Left cardiac atrium (tissue), 4 donors: ENCODE measurements at regions not wholly inside any gene's neighbourhood (a gene's known extent, or its start where the extent isn't known, plus 50 kb on each side); places are given as distances from the start of the nearest gene placed in this dataset.
"Not testable (repeated sequence)": the region's sequence is repeated elsewhere in the genome, so short reads cannot be mapped to it uniquely, and the experiment has no call there.

Experiments
- ATAC-seq, 2 donors: fragments of 200-7000 bp; cut with Tn5 transposase; one replicate each; pipeline ENCODE4 v1.9.1; 2020; ENCODE audit warnings: mild to moderate bottlenecking in 2 of 2, moderate library complexity in 2 of 2
- DNase-seq: peaks from one replicate; pipeline ENCODE4 v3.0.0-alpha.2; 2020
- intact Hi-C, 2 donors: fragments of 100-400 bp; cut with DNase I; formaldehyde crosslinking; loops; one replicate each; pipeline versions ENCODE4 v1.14.1 to v1.15.1; 2022 to 2023
- donor health status: DM: no; HTN: yes; CAD: no.
- donor health status: DM: no; HTN: yes; CAD: no; lungs with severe emphysema.
- donor health status: DM: yes; HTN: yes; CAD: no.
- donor health status: Dilated cardiomyopathy.

DNA sequence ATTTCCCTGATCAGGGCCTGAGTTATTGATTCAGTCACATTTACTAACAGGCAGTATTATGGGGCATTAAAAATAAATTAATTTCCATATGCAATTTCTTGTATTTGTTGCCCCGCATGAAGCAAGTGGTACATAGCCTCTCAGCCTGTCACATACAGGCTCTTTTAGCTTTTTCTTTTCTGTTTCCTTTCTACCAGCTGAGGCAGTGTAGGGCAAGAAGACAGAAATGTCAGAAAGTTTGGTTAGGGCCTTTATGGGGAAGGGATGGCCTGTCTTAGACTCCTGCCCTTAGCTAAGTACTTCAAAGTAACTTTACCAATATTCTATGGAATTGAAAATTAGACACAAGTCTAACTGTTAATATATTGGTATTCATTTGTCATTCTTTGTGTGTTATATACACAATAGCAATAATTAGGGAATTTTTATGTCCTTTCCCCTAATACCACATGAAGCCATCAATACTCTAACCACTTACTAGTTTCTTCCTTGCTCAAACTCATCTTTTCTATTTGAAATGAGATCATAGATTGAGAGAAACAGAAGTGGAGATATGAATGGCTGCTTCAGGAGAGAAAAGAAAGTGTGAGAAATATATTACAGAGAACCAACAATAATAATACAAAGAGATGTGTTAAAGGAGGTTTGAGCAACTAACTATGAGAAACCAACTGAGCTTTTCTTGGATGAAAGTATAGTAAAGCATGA is 669.6 kb downstream of the PCDH17 start:
- intact Hi-C loops: no loop called here

DNA sequence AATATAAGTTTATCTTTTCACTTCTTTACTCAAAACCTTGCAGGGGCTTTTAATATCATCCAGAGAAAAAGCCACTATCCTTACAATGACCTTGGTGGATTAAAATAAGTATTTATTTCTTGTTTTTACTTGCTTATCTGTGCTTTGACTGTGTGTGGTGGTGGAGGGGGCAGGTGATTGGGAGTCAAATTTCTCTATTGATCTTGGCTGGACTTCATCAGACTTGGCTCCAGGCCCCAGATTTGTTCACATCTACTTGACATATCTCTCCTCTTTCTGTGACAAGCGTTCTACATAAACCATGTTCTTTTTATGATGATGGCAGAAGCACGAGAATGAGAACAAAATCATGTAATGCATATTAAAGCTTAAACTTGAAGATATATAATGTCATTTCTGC is 670.8 kb downstream of the PCDH17 start:
- DNase-seq: no peak
- no peak for ATAC-seq
- intact Hi-C loops: no loop called here

More for the DNA sequence above, 669.6 kb downstream of the PCDH17 start:
- no peak for DNase-seq
- no peak for ATAC-seq

DNA sequence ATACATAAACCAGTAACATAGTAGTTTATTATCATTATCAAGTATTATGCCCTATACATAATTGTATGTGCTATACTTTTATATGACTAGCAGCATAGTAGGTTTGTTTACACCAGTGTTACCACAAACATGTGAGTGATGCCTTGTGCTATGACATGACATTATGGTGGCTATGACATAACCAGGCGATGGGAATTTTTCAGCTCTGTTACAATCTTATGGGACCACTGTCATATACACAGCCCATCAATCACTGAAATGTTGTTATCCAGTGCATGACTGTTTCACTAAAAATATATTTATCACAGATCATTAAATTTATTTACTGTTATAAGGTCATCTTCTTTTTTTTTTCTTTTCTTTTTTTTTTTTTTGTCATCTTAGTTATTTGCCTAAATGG is 674.5 kb downstream of the PCDH17 start:
- DNase-seq (no peak), ATAC-seq (no peak)
- intact Hi-C loops: no loop called here

DNA sequence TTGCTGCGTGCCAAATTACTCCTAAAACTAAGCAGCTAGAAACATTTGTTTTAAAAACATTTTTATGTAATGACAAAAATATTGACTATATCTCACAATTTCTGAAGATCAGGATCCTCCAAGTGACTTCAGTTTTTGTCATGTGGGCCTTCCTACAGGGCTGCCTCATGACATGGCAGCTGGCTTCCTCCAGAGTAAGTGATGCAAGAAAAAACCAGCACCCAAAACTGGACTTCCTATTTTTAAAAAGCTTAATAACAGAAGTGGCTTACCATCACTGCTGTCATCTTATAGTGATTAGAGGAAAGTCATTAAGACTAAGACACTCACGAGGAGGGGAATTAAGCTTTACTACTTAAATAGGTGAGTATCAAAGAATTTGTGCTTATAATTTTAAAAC is 681.7 kb downstream of the PCDH17 start:
- DNase-seq (no peak), ATAC-seq (no peak)
- intact Hi-C loops: no loop called here

DNA sequence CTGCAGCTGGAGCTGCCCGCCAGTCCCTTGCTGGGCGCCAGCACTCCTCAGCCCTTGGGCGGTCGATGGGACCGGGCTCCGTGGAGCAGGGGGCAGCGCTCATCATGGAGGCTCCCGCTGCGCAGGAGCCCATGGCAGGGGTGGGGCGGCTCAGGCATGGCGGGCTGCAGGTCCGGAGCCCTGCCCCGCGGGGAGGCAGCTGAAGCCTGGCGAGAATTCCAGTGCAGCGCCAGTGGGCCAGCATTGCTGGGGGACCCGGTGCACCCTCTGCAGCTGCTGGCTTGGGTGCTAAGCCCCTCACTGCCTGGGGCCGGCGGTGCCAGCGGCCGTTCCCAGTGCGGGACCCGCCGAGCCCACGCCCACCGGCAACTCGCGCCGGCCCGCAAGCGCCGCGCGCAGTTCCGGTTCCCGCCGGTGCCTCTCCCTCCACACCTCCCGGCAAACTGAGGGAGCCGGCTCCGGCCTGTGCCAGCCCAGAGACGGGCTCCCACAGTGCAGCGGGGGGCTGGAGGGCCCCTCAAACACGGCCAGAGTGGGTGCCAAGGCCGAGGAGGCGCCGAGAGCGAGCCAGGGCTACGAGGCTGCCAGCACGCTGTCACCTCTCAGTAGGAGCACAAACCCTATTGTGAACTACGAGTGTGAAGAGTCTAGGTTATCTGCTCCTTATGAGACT is 687.1 kb downstream of the PCDH17 start:
- DNase-seq: peak; percentile 14
- ATAC-seq: no peak
- intact Hi-C loops: no loop called here

DNA sequence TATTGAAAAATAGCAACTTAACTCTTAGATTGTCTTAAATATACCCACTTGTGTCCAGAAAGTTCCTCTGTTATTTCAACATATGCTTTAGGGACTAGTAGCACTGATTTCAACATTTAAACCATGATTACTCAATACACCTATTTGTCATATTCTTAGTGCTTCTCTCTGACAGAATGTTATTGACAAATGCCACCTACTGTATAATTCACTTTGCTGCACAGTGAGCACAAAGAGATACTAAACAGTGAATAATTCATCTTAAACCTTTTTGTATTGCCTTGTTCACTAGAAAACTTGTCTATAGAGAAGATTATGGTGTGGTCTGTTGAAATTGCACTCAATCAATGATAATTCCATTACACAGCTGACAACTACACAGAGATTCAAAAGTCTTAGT is 692.6 kb downstream of the PCDH17 start:
- intact Hi-C loops: no loop called here
- DNase-seq: no peak
- peak in 1 of 2 donors; percentile 59 for ATAC-seq

DNA sequence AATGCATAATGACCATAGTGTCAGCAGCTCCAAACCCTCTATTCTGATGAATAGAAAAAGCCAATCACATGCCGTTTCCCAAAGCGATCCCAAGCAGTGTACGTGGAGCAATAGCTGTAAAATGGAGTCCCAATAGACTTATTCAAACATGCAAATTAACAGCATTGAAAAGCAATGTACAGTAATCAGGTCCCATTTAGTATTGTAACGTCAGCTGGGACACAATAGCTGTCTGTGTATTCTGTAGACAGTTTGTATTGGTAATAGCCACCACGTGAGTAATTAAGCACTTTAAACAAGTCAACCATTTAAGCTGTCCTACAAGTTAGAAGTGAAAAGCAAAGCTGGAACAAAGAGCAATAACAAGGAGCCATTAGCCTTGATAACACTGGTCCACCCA is 698.2 kb downstream of the PCDH17 start:
- no peak for ATAC-seq
- intact Hi-C loops: no loop called here
- no peak for DNase-seq

DNA sequence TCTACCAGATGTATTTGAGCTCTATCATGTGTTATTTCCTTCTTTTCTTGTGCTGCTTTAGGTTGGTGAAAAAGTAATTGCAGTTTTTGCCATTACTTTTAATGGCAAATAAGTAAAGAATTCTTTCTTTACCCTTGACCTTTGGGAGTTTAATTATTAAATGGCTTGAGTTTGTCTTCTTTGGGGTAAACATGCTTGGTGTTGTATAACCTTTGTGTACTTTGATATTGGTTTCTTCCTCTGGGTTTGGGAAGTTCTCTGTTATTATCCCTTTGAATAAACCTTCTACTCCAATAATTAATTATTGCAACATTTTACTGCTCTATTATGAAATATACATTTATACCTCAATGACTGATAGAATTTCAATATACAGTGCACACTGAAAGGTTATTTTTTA is 709.4 kb downstream of the PCDH17 start:
- DNase-seq (no peak), ATAC-seq (no peak)
- intact Hi-C loops: no loop called here

DNA sequence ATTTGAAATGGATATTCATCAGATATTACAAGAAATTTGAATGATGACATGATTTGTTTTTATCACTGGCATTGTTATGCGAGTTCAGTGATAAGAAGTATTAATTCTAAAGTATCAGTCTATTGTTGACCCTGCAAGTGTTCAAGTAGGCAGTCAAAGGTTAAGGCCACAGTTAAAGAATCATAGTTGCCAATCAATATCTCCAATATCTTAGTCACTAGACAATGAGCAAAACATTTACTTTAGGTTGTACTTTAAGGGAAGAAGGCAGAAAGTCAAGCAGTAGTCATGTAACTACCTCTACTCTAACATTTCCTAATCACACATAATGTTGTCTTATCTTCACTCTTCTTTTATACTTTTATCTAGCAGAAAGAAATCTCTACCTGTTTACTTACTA is 709.8 kb downstream of the PCDH17 start:
- intact Hi-C loops: no loop called here
- DNase-seq: no peak
- ATAC-seq: no peak

DNA sequence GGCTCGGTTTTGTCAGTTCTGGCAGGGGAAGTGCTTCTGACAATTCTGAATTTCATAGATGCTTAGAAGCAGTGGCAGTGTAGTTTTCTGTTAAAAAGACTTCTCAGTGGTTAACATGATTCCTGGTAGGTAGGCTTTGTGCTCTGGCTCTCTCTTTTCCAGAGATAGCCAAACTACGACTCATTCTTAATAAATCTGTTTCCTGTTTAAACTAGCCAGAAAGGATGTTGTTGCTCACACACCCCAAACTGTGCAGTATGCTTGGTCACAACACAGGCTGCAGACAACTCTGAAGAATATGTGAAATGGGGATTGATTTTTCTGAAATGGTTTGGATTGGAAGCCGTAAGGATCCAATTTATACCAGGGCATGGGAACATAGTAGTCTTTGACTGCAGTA is 711.5 kb downstream of the PCDH17 start:
- ATAC-seq: no peak
- intact Hi-C loops: no loop called here
- no peak for DNase-seq

DNA sequence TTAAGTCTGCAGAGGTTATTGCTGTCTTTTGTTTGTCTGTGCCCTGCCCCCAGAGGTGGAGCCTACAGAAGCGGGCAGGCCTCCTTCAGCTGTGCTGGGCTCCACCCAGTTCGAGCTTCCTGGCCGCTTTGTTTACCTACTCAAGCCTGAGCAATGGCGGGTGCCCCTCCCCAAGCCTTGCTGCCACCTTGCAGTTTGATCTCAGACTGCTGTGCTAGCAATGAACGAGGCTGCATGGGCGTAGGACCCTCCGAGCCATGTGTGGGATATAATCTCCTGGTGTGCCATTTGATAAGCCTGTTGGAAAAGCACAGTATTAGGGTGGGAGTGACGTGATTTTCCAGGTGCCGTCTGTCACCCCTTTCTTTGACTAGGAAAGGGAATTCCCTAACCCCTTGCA is 720.6 kb downstream of the PCDH17 start:
- intact Hi-C loops, ATAC-seq, DNase-seq: not testable (repeated sequence)

DNA sequence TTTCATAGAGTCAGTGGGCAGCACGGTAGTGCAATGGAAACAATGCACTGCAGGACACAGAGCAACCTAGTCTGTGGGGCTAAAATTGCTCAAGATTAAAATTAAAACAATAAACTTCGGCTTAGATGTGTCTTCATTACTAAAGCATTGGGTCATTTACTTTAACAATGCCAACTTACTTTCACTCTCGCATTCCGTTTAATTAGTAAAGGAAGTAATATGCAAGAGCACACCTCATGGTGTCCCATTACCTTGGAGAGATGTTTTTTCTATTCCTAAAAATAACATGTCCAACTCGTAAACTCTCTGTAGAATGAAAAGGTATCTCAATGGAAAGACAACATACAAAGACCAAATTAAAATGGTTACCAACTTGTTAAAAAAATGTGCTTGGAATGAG is 738.4 kb downstream of the PCDH17 start:
- ATAC-seq (no peak), DNase-seq (no peak)
- intact Hi-C loops: no loop called here

DNA sequence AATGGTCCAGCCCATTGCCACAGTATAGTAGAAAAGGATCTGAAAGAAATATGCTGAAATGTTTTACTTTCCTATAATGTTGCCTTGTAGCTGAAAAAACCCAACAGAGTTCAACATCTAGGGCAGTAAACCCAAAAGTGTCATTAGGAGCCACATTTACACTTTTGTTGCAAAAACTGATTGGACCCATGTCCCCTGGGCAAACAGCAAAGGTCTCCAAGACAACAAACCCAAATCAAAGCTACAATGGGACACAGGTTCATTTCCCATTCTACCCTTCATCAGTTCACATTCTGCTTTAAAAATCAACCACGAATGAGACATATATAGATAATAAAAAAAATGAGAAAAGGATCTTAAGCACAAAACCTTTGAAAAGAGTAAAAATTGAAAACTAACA is 744.8 kb downstream of the PCDH17 start:
- intact Hi-C loops: no loop called here
- ATAC-seq (no peak), DNase-seq (no peak)

DNA sequence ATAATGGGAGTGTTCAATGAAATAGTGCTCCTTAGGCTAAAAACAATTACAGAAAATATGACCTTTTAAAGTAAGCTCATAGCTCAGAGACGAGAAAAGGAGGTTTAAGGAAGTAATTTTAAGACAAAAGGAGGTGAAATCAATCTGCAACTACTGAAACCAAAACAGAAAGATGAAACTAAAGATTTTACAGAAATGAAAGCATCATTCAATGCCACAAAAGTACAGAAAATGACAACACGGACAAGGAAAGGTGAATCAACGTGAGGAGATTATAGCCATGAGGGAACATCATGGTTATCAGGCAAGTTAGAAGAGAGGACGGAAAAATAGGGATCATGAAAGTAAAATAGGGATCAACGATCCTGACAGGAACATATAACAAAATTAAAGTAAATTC is 745.2 kb downstream of the PCDH17 start:
- intact Hi-C loops: no loop called here
- no peak for ATAC-seq
- DNase-seq: no peak

DNA sequence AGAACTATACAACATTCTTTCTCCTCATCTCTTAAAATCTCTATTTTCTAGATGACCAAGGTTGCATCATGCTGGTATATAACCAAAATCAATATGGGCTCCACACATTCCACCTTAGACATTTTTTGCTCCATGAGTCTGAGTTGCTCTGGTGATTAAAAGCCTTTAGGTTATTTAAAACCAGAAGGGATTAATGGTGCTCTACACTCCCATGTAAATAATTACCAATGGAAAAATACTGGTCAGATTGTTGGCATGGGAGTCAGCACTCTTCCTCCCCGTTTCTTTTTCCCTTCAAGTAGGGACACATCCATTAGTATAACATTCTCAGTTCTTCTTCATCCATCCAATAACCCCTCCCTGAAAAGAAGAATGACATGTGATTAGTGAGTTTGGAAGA is 747.7 kb downstream of the PCDH17 start:
- intact Hi-C loops: no loop called here

DNA sequence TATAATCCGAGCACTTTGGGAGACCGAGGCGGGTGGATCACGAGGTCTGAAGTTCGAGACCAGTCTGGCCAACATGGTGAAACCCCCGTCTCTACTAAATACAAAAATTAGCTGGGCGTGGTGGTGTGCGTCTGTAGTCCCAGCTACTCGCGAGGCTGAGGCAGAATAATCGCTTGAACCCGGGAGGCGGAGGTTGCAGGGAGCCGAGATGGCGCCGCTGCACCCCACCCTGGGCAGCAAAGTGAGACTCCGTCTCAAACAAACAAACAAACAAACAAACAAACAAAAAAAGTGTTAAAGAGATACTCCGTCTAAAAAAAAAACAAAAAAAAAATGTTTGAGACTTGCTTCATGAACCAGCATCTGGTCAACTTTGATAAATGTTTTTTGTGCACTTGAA is 753.8 kb downstream of the PCDH17 start:
- ATAC-seq, DNase-seq, intact Hi-C loops: not testable (repeated sequence)

More for the DNA sequence above, 747.7 kb downstream of the PCDH17 start:
- no peak for DNase-seq
- no peak for ATAC-seq

DNA sequence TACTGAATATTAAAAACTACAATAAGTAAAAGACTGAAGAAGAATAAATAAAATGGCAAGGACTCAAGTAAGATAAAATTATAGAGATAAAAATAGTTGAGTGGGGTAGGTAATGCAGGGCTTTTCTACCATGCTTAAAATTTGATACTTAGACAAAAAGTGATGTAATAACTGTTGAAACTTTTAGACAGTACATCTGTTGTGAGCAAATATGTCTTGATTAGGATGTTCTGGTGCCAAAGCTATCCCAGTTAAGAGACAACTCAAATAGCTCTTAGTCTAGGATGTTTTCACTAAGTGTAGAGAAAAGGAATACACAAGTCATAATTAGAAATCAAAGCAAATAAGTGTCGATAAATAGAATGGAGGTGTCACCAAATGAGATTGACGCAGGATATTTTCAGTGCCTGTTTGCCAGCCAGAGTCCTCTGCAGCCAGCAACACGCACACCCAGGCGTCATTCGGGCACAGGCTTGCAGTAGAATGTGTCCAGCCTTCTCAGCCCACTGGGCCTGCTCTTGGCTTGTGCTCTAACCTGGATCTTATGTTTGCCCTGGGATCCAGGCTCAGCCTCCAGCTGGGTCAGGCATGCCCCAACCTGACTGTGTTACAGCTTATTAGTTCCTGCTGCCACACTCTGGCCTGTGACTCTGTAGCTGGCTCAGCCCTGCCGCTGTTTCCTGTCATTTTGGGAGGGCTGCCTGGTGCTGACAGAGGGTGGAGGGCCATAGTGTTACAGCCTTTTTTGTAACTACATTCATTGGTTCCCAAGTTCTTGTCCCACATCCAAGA is 766.2 kb downstream of the PCDH17 start:
- DNase-seq (peak; percentile 35), ATAC-seq (peak; percentile 15 to 82)
- intact Hi-C loops: no loop called here

DNA sequence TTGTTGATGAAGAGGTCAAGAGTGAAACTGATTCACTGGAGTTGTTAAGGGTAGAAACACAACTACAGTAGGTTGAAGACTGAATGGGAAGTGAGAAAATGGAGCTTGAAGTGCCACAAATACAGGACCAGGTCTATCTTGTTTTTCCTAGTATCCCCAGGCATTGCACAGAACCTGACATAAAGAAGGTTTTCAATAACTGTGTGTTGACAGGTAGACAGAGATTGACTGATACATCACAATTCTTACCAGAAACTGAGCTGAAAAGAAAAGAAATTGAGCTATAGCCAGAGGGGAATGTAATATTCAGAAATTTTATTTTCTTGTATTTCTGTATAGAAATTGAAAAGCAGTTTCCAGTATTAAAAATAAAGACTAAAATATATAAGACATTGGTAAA is 767.7 kb downstream of the PCDH17 start:
- ATAC-seq (no peak), DNase-seq (no peak)
- intact Hi-C loops: no loop called here

DNA sequence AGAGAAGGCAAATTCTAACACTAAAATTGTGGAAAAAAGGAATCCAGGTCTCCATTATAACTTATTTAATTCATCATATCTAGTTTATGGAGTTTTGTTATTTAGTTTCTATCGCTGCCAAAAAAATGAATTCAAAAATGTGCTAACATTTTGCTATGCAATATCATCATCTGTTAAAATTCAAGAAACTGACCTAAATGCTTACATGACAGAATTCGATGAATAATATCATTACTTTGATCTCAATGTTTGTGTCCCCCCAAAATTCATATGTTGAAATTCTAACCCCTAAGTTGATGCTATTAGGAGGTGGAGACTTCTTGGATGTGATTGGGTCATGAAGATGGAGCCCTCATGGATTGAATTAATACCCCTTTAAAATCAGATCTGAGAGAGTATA is 775.0 kb downstream of the PCDH17 start:
- ATAC-seq (no peak), DNase-seq (no peak)
- intact Hi-C loops: no loop called here

DNA sequence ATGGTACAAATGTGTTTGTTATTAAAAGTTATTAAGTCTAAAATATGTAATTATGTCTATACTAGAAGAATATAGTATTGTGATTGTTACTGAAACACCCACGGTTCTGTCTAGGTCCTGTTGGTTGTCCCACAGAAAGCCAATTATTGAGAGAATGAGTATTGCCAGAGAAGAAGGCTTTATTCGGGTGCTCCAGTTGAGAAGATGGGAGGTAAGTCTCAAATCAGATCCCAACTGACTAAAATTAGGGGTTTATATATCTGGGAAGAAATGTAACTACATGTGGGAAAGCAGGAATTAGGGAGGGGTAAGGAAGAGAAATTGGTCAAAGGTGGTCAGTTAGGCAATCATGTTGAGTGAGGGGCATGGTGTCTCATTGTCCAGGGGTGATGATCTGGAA is 798.4 kb downstream of the PCDH17 start:
- ATAC-seq: no peak
- intact Hi-C loops: no loop called here
- DNase-seq: no peak
